A549 (cell line): ENCODE measurements at regions not wholly inside any gene's neighbourhood (a gene's known extent, or its start where the extent isn't known, plus 50 kb on each side); places are given as distances from the start of the nearest gene placed in this dataset.

ENCODE experiments used
- ATAC-seq, 2 experiments: fragments of 200-7000 bp in 1 of 2; fragments of >200 bp in 1 of 2; cut with Nextera tagmentation in 1 of 2; cut with Tn5 transposase in 1 of 2; 3 replicates each; pipeline versions ENCODE4 v1.8.0 to v1.9.1; 2018 to 2020; ENCODE audit warnings: mild to moderate bottlenecking in 1 of 2, moderate library complexity in 1 of 2
- CTCF ChIA-PET: fragments of 300-600 bp; sonication (Branson Sonifier 250); formaldehyde crosslinking; extraction: SDS; loops from one replicate; lab custom pipeline; 2021; ENCODE audit warnings: antibody characterized with exemption, inconsistent platforms; lab: Yijun Ruan, JAX
- POLR2A ChIA-PET: fragments of 350-600 bp; formaldehyde crosslinking; extraction: SDS; loops from one replicate; lab custom pipeline; 2021; ENCODE audit warnings: antibody characterized with exemption, inconsistent platforms; lab: Yijun Ruan, JAX
- DNase-seq, 2 experiments: peaks; one replicate each; pipeline versions ENCODE4 v3.0.0 to v3.0.0-alpha.2; 2011 to 2016; ENCODE audit warnings: low read depth in 1 of 2, low spot score in 1 of 2
- FAIRE-seq: peaks from 2 replicates; lab custom pipeline; 2011; peaks lifted over from hg19 to GRCh38; lab: Jason Lieb, UNC
- H3K27ac ChIP-seq, 2 experiments: fragments of >200 bp; sonication (Bioruptor Twin); formaldehyde crosslinking; 3 replicates each; pipeline ENCODE4 v1.5.1; 2016 to 2017
- H3K4me1 ChIP-seq: fragments of >200 bp; sonication (Bioruptor Twin); formaldehyde crosslinking; 3 replicates; pipeline ENCODE4 v1.6.1; 2016
- H3K4me2 ChIP-seq: fragments of >200 bp; sonication (Bioruptor Twin); formaldehyde crosslinking; 3 replicates; pipeline ENCODE4 v1.6.1; 2016
- H3K4me3 ChIP-seq: fragments of >200 bp; sonication (Bioruptor Twin); formaldehyde crosslinking; 3 replicates; pipeline ENCODE4 v1.5.1; 2016
- H3K9me3 ChIP-seq: fragments of >200 bp; sonication (Bioruptor Twin); formaldehyde crosslinking; 3 replicates; pipeline ENCODE4 v1.6.1; 2016
- BCL3 ChIP-seq: fragments of >200 bp; sonication (Bioruptor Twin); formaldehyde crosslinking; IDR thresholded peaks from 3 replicates; pipeline ENCODE4 v1.6.1; 2016
- CBX2 ChIP-seq: fragments of 200-600 bp; sonication (generic); IDR thresholded peaks from 2 replicates; pipeline ENCODE4 v1.6.1; 2016; ENCODE audit warnings: low read depth, mild to moderate bottlenecking, borderline replicate concordance
- CBX8 ChIP-seq: fragments of 200-600 bp; sonication (generic); IDR thresholded peaks from 2 replicates; pipeline ENCODE4 v1.6.1; 2016
- CTCF ChIP-seq: fragments of >200 bp; sonication (Bioruptor Twin); formaldehyde crosslinking; IDR thresholded peaks from 3 replicates; pipeline ENCODE4 v1.5.1; 2016
- E2F6 ChIP-seq: IDR thresholded peaks from 2 replicates; pipeline ENCODE4 v1.6.1; 2012; ENCODE audit warnings: low read depth, borderline replicate concordance
- EHMT2 ChIP-seq: fragments of 200-600 bp; sonication (generic); IDR thresholded peaks from 2 replicates; pipeline ENCODE4 v1.6.1; 2016; ENCODE audit warnings: antibody characterized with exemption, low read depth, mild to moderate bottlenecking, moderate library complexity
- EP300 ChIP-seq, 2 experiments: fragments of >200 bp; sonication (Bioruptor Twin); formaldehyde crosslinking; IDR thresholded peaks; 2 replicates in 1 of 2; 3 replicates in 1 of 2; pipeline ENCODE4 v1.6.1; 2016 to 2017
- ESRRA ChIP-seq: fragments of 150-350 bp; IDR thresholded peaks from 2 replicates; pipeline ENCODE4 v1.6.1; 2014; ENCODE audit warnings: mild to moderate bottlenecking, low read length, borderline replicate concordance
- FOXS1 ChIP-seq: fragments of 250-450 bp; sonication (Bioruptor Pico); IDR thresholded peaks from 2 replicates; pipeline ENCODE4 v1.5.0; 2020; ENCODE audit warnings: mild to moderate bottlenecking, moderate library complexity
- KDM1A ChIP-seq: fragments of 200-600 bp; sonication (generic); IDR thresholded peaks from 2 replicates; pipeline ENCODE4 v1.6.1; 2016; ENCODE audit warnings: low read depth, mild to moderate bottlenecking
- NPAS2 ChIP-seq: fragments of 250-450 bp; sonication (Bioruptor Pico); IDR thresholded peaks from 2 replicates; pipeline ENCODE4 v1.8.0; 2022; ENCODE audit warnings: mild to moderate bottlenecking, moderate library complexity, borderline replicate concordance
- WGBS: methylation state at CpG from one replicate; pipeline ENCODE4 v1.1.6; 2017; ENCODE audit errors: missing lambda C conversion rate; 5-methylcytosine and 5-hydroxymethylcytosine counted together
- TF ChIP-seq, protein P1 (sequence below): fragments of 200-600 bp; sonication (generic); IDR thresholded peaks from 2 replicates; pipeline ENCODE4 v1.6.1; 2016; ENCODE audit warnings: antibody characterized with exemption, mild to moderate bottlenecking, moderate library complexity
- TF ChIP-seq, protein P2 (sequence below): fragments of 150-350 bp; IDR thresholded peaks from 2 replicates; pipeline ENCODE4 v1.6.1; 2014; ENCODE audit warnings: low read depth, mild to moderate bottlenecking, low read length
- TF ChIP-seq, protein P3 (sequence below): fragments of 450-650 bp; IDR thresholded peaks from 2 replicates; pipeline ENCODE4 v1.6.1; 2014; ENCODE audit warnings: antibody characterized with exemption
- TF ChIP-seq, protein P4 (sequence below): fragments of 250-450 bp; sonication (Bioruptor Pico); IDR thresholded peaks from 2 replicates; pipeline ENCODE4 v1.5.0; 2021; ENCODE audit warnings: mild to moderate bottlenecking, moderate library complexity, borderline replicate concordance

DNA sequence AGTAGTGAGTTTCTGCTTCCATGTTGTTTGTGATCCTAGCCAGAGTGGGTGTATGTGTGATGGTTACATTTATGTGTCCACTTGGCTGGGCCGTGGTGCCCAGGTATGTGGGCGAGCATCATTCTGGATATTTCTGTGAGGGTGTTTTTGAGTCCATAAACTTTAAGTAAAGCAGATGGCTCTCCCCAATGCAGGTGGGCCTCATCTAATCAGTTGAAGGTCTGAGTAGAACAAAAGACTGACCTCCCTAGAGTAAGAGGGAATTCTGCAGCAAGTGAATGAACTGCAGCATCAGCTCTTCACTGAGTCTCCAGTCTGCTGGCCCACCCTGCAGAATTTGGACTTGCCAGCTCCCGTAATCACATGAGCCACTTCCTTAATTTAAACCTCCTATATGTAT lies 571.9 kb downstream of the ACTR3B start:
- Histone ChIP-seq H3K27ac (no peak overlapping the region), H3K9me3 (peaks cover 3% of the 10 kb centered on the region; the same call in 1 of the 3 replicates)
- FAIRE-seq: no peak
- ATAC-seq: no peak
- TF ChIP-seq NPAS2 (no peak), EHMT2 (no peak), ESRRA (no peak), CBX8 (no peak), BCL3 (no peak), KDM1A (no peak), CBX2 (no peak), EP300 (IDR thresholded peaks at IDR 0.05) (no peak), FOXS1 (CRISPR knock-in tag) (no peak), E2F6 (no peak)
- TF ChIP-seq, protein P1, sequence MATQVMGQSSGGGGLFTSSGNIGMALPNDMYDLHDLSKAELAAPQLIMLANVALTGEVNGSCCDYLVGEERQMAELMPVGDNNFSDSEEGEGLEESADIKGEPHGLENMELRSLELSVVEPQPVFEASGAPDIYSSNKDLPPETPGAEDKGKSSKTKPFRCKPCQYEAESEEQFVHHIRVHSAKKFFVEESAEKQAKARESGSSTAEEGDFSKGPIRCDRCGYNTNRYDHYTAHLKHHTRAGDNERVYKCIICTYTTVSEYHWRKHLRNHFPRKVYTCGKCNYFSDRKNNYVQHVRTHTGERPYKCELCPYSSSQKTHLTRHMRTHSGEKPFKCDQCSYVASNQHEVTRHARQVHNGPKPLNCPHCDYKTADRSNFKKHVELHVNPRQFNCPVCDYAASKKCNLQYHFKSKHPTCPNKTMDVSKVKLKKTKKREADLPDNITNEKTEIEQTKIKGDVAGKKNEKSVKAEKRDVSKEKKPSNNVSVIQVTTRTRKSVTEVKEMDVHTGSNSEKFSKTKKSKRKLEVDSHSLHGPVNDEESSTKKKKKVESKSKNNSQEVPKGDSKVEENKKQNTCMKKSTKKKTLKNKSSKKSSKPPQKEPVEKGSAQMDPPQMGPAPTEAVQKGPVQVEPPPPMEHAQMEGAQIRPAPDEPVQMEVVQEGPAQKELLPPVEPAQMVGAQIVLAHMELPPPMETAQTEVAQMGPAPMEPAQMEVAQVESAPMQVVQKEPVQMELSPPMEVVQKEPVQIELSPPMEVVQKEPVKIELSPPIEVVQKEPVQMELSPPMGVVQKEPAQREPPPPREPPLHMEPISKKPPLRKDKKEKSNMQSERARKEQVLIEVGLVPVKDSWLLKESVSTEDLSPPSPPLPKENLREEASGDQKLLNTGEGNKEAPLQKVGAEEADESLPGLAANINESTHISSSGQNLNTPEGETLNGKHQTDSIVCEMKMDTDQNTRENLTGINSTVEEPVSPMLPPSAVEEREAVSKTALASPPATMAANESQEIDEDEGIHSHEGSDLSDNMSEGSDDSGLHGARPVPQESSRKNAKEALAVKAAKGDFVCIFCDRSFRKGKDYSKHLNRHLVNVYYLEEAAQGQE: no peak
- TF ChIP-seq, protein P2, sequence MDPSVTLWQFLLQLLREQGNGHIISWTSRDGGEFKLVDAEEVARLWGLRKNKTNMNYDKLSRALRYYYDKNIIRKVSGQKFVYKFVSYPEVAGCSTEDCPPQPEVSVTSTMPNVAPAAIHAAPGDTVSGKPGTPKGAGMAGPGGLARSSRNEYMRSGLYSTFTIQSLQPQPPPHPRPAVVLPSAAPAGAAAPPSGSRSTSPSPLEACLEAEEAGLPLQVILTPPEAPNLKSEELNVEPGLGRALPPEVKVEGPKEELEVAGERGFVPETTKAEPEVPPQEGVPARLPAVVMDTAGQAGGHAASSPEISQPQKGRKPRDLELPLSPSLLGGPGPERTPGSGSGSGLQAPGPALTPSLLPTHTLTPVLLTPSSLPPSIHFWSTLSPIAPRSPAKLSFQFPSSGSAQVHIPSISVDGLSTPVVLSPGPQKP: no peak
- TF ChIP-seq, protein P3, sequence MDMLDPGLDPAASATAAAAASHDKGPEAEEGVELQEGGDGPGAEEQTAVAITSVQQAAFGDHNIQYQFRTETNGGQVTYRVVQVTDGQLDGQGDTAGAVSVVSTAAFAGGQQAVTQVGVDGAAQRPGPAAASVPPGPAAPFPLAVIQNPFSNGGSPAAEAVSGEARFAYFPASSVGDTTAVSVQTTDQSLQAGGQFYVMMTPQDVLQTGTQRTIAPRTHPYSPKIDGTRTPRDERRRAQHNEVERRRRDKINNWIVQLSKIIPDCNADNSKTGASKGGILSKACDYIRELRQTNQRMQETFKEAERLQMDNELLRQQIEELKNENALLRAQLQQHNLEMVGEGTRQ: no peak
- TF ChIP-seq, protein P4, sequence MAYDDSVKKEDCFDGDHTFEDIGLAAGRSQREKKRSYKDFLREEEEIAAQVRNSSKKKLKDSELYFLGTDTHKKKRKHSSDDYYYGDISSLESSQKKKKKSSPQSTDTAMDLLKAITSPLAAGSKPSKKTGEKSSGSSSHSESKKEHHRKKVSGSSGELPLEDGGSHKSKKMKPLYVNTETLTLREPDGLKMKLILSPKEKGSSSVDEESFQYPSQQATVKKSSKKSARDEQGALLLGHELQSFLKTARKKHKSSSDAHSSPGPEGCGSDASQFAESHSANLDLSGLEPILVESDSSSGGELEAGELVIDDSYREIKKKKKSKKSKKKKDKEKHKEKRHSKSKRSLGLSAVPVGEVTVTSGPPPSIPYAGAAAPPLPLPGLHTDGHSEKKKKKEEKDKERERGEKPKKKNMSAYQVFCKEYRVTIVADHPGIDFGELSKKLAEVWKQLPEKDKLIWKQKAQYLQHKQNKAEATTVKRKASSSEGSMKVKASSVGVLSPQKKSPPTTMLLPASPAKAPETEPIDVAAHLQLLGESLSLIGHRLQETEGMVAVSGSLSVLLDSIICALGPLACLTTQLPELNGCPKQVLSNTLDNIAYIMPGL (CRISPR knock-in tag): no peak
- TF ChIP-seq, all 56 proteins: peak for 0
- Histone ChIP-seq H3K4me3 (no peak overlapping the region), H3K4me1 (no peaks in the 10 kb centered on the region), H3K4me2 (no peak overlapping the region)
- ChIA-PET CTCF (no interaction called here), POLR2A (no interaction called here)
- DNase-seq: no peak
- WGBS: 6% methylated on average over 3 of the region's 3 CpGs

GRCh38 chr7:153354071-153354470 lies 594.5 kb downstream of the ACTR3B start:
- CTCF ChIA-PET: no interaction called here
- no peak for TF ChIP-seq CTCF
- POLR2A ChIA-PET: no interaction called here
- DNase-seq (no peak), FAIRE-seq (no peak), ATAC-seq (no peak)
- Histone ChIP-seq H3K4me2 (no peak overlapping the region), H3K4me1 (no peaks in the 10 kb centered on the region), H3K9me3 (no peaks in the 10 kb centered on the region), H3K4me3 (no peak overlapping the region), H3K27ac (no peak overlapping the region)
- 2% methylated on average over 5 of the region's 5 CpGs for WGBS
